ENCODE measurements at regions not wholly inside any gene's neighbourhood (a gene's known extent, or its start where the extent isn't known, plus 50 kb on each side); places are given as distances from the start of the nearest gene placed in this dataset.

DNA sequence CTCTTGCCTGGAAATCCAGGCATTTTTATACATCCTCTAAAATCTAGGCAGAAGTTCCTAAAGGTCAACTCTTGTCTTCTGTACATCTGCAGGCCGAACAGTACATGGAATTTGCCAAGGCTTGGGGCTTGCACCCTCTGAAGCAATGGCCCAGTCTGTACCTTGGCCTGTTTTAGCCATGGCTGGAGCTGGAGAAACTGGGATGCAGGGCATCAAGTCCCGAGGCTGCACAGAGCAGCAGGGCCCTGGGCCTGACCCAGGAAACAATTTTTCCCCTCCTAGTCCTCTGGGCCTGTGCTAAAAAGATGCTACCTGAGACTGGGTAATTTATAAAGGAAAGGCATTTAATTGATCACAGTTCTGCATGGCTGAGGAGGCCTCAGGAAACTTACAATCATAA is 520.8 kb upstream of the MIR17HG start:
- TF ChIP-seq CTCF (IDR thresholded peaks at IDR 0.05) (no peak), POLR2A (IDR thresholded peaks at IDR 0.05) (no peak), EP300 (IDR thresholded peaks at IDR 0.05; ENCODE audit: low read depth) (no peak), POLR2AphosphoS5 (IDR thresholded peaks at IDR 0.05) (no peak)
